Heart right ventricle (tissue), 16 donors: ENCODE measurements at regions not wholly inside any gene's neighbourhood (a gene's known extent, or its start where the extent isn't known, plus 50 kb on each side); places are given as distances from the start of the nearest gene placed in this dataset.

Source experiments
- ATAC-seq, 8 donors: fragments of 200-7000 bp; cut with Tn5 transposase; one replicate each; pipeline ENCODE4 v1.9.1; 2020; ENCODE audit warnings: mild to moderate bottlenecking in 8 of 8, moderate library complexity in 8 of 8, moderate number of reproducible peaks in 1 of 8
- DNase-seq, 2 donors: peaks; one replicate each; pipeline ENCODE4 v3.0.0-alpha.2; 2020
- H3K27ac ChIP-seq, 10 donors: fragments of 200-600 bp; sonication (generic) in 2 of 10; one replicate each; pipeline versions ENCODE4 v1.5.0 to v1.8.0; 2020 to 2022; ENCODE audit warnings: mild to moderate bottlenecking in 3 of 10
- H3K27me3 ChIP-seq, 7 donors: fragments of 200-600 bp; one replicate each; pipeline ENCODE4 v1.8.0; 2021 to 2022; ENCODE audit warnings: mild to moderate bottlenecking in 2 of 7
- H3K36me3 ChIP-seq, 9 donors: fragments of 200-600 bp; sonication (generic) in 1 of 9; one replicate each; pipeline versions ENCODE4 v1.5.0 to v1.8.0; 2020 to 2022; ENCODE audit warnings: mild to moderate bottlenecking in 2 of 9
- H3K4me1 ChIP-seq, 9 donors: fragments of 200-600 bp; sonication (generic) in 1 of 9; one replicate each; pipeline versions ENCODE4 v1.5.0 to v1.8.0; 2020 to 2022; ENCODE audit warnings: mild to moderate bottlenecking in 4 of 9
- H3K4me3 ChIP-seq, 10 donors: fragments of 200-600 bp; sonication (generic) in 2 of 10; one replicate each; pipeline versions ENCODE4 v1.5.0 to v1.8.0; 2020 to 2022; ENCODE audit warnings: mild to moderate bottlenecking in 7 of 10, moderate library complexity in 2 of 10
- H3K9me3 ChIP-seq, 11 donors: fragments of 200-600 bp in 10 of 11; sonication (generic) in 2 of 11; one replicate each; pipeline versions ENCODE4 v1.5.0 to v1.8.0; 2013 to 2022; ENCODE audit warnings: mild to moderate bottlenecking in 2 of 11, control low read depth in 1 of 11, moderate library complexity in 1 of 11
- WGBS, 2 donors: extraction: QIAGEN DNeasy Blood & Tissue Kit; methylation state at CpG; one replicate each; pipeline ENCODE4 v1.1.7; 2013; ENCODE audit warnings: inconsistent platforms in 1 of 2; 5-methylcytosine and 5-hydroxymethylcytosine counted together
- intact Hi-C, 10 donors: fragments of 100-400 bp; cut with DNase I; formaldehyde crosslinking; loops; one replicate each; pipeline versions ENCODE4 v1.11.1 to v1.14.2; 2022
- TF ChIP-seq, protein P1 (sequence below), 9 donors: fragments of 200-600 bp; sonication (generic) in 2 of 9; IDR thresholded peaks; one replicate each; pipeline versions ENCODE4 v1.5.0 to v1.8.0; 2021 to 2022; ENCODE audit warnings: antibody characterized with exemption in 9 of 9, mild to moderate bottlenecking in 5 of 9, moderate library complexity in 1 of 9
- donor health status: Arrhythmogenic right ventricular cardiomyopathy.
- donor health status: ischemic (EF 13 %, LVEDD 7.1; RV severe dilation, severe dysfunction).
- donor health status: healthy with polysubstance abuse.
- donor health status: DM: no; HTN: yes; CAD: no.
- donor health status: DM: no; HTN: no; CAD: no.
- donor health status: ischemic (EF 25% LVEDD 6.9; RV normal size, moderate dysfunction).
- donor health status: ischemic (EF 25% LVEDD 5.7; RV mildly dilated, moderate dysfunction).
- donor health status: healthy.
- donor health status: DM: yes; HTN: yes; CAD: no.
- donor health status: Ischemic cardiomyopathy.
- donor health status: ischemic (EF 35%, LVEDD 5.7; RV mildly dilated, moderate dysfunction).
- donor health status: nonischemic (EF 11% LVEDD 7.7; RV severe dilation, severe dysfunction).
- donor health status: DM: yes; HTN: yes; CAD: no.
- donor health status: PGD.
- donor health status: ischemic (EF 29% LVEDD 5.4; RV normal size, mild dysfunction).
- donor health status: nonischemic (EF 23%, LVEDD 6.1; RV moderate dilation, normal function).

DNA sequence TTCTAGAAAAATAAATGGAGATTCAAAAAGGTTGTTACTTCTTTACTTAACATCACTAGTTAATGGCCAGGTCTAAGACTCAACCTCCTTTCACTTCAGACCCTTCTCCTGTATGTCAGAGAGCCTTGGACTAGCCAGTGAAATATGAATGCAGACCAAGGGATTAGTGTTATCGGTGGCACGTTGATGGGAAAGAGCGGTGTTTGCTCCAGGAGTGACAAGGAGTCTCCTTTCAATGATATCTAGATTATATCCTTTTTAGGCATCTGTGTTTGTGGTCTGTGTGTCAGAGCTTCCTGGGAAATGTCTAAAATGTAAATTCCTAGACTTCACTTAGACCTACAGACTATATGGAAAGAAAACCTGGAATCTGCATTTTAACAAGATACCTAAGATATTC lies 658.0 kb upstream of the KCNMB2 start:
- Histone ChIP-seq H3K27me3 (no peaks in the 10 kb centered on the region), H3K36me3 (no peaks in the 10 kb centered on the region), H3K4me3 (no peak overlapping the region), H3K9me3 (no peaks in the 10 kb centered on the region), H3K27ac (no peak overlapping the region), H3K4me1 (no peaks in the 10 kb centered on the region)
- ATAC-seq (no peak), DNase-seq (no peak)
- WGBS, 2 donors: 76 to 83% methylated on average over 3 of the region's 3 CpGs
- intact Hi-C loops: no loop called here
- TF ChIP-seq, protein P1, sequence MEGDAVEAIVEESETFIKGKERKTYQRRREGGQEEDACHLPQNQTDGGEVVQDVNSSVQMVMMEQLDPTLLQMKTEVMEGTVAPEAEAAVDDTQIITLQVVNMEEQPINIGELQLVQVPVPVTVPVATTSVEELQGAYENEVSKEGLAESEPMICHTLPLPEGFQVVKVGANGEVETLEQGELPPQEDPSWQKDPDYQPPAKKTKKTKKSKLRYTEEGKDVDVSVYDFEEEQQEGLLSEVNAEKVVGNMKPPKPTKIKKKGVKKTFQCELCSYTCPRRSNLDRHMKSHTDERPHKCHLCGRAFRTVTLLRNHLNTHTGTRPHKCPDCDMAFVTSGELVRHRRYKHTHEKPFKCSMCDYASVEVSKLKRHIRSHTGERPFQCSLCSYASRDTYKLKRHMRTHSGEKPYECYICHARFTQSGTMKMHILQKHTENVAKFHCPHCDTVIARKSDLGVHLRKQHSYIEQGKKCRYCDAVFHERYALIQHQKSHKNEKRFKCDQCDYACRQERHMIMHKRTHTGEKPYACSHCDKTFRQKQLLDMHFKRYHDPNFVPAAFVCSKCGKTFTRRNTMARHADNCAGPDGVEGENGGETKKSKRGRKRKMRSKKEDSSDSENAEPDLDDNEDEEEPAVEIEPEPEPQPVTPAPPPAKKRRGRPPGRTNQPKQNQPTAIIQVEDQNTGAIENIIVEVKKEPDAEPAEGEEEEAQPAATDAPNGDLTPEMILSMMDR (IDR thresholded peaks at IDR 0.05): no peak

DNA sequence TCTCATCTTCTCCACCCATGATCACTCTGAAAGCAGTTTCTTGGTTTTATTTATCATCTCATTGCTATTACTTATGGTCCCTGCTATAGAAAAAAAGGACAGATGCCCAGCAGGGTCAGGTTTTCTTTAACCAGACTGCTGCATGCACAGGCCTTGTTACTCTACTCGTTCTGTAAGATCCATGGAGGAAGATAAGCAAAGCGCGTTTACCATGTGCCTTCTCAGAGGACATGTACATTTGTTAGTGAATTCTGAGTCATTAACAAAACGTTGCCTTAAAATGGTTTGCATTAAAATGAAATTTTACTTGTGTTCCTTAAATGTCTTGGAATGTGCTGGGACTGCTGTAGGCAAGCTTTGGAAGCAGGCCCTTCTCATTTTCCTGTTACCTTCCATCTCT lies 657.3 kb upstream of the KCNMB2 start:
- Histone ChIP-seq H3K36me3 (no peaks in the 10 kb centered on the region), H3K4me3 (no peak overlapping the region), H3K27me3 (no peaks in the 10 kb centered on the region), H3K27ac (no peak overlapping the region), H3K9me3 (no peaks in the 10 kb centered on the region), H3K4me1 (no peaks in the 10 kb centered on the region)
- WGBS, 2 donors: 91 to 93% methylated on average over 4 of the region's 4 CpGs
- ATAC-seq (no peak), DNase-seq (no peak)
- TF ChIP-seq, protein P1 (IDR thresholded peaks at IDR 0.05): no peak
- intact Hi-C loops: no loop called here

- H3K4me3 ChIP-seq: no peak overlapping the region
- no peaks in the 10 kb centered on the region for H3K36me3 ChIP-seq
- peaks cover 0 to 10% (median 0%) of the 10 kb centered on the region in 9 donors for H3K4me1 ChIP-seq
- no peaks in the 10 kb centered on the region for H3K27me3 ChIP-seq
- 89 to 90% methylated on average over 3 of the region's 3 CpGs for WGBS, 2 donors
- DNase-seq (no peak), ATAC-seq (no peak)
- intact Hi-C loops: no loop called here
- TF ChIP-seq, protein P1 (IDR thresholded peaks at IDR 0.05): no peak
- no peaks in the 10 kb centered on the region for H3K9me3 ChIP-seq
- H3K27ac ChIP-seq: no peak overlapping the region
These were observed 654.9 kb upstream of the KCNMB2 start for GRCh38 chr3:177881351-177881750.

GRCh38 chr3:177882124-177882648 lies 654.0 kb upstream of the KCNMB2 start:
- Histone ChIP-seq H3K4me3 (no peak overlapping the region), H3K9me3 (no peaks in the 10 kb centered on the region), H3K36me3 (no peaks in the 10 kb centered on the region), H3K4me1 (peaks cover 0 to 10% (median 0%) of the 10 kb centered on the region in 9 donors), H3K27ac (no peak overlapping the region), H3K27me3 (no peaks in the 10 kb centered on the region)
- WGBS, 2 donors: 95 to 96% methylated on average over 5 of the region's 5 CpGs
- TF ChIP-seq, protein P1 (IDR thresholded peaks at IDR 0.05): no peak
- intact Hi-C loops: no loop called here
- DNase-seq: no peak
- ATAC-seq: no peak
